ENCODE measurements at regions not wholly inside any gene's neighbourhood (a gene's known extent, or its start where the extent isn't known, plus 50 kb on each side); places are given as distances from the start of the nearest gene placed in this dataset.
"Not testable (repeated sequence)": the region's sequence is repeated elsewhere in the genome, so short reads cannot be mapped to it uniquely, and the experiment has no call there.

DNA sequence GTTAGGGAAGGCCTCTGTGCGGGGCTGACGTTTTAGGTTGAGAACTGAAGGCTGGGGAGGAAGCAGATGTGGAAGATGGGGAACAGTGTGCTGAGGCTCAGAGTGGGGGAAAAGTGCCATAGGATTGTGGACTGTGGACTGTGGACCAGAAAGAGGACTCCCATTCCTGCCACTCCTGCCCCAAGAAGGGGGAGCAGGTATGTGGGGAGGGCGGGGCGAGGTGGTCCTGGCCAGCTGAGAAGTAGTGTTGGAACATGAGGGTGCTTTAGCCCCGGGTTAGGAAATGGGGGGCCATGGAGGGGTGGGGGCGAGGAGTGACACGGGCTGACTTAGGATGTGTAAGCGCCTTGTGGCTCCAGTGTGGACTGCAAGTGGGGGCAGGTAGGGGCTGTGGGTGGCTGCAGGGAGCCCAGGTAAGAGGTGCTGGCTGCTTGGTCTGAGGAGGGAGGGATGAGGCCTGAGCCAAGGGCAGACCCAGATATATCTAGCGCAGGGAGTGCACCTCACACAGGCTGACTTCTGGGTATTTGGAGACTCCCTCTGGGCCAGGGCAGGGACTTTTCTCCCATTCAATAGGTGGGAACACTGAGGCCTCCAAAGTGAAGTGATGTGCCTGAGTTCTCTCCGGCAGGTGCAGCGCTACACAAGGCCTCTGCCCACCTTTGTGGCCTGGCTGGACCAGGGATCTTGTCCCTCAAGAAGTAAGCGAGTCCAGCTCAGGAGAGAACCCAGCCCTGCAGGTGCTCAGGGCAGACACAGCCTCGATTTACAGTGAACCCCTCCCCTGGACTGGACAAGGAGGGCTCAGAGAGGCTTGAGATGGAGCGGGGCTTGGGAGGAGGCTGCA, 76.6 kb upstream of the TOX2 start:
- intact Hi-C loops (cut with micrococcal nuclease): no loop called here

- intact Hi-C loops (cut with micrococcal nuclease): no loop called here
These were observed 77.9 kb upstream of the TOX2 start for GRCh38 chr20:43836790-43837189.

DNA sequence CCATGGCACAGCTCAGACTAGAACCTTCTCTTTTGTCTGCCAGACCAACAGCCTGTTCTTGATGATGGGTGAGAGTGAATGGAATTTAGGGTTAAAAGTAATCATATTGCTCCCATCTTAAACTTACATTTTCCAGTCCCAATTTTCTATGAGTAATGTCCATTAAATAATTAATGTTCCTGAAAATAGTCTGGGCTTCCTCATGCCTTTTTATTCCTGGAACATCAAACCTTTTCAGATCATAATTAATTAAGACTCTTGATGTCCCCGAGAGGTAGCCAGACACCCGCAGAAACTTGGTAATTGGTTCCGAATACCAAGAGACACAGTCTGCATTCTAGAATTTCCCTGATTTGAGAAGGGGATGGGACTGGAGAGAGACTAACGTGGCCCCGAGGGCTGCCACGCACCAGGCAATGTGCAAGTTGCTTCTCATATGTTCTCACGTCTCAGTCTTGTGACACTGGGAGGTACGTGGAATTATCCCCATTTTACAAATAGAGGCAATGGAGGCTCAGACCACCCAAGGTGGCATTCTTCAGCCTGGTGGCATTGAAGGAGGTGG, 78.6 kb upstream of the TOX2 start:
- intact Hi-C loops (cut with micrococcal nuclease): no loop called here

GRCh38 chr20:43833511-43834395, 80.9 kb upstream of the TOX2 start:
- intact Hi-C loops (cut with micrococcal nuclease): no loop called here

DNA sequence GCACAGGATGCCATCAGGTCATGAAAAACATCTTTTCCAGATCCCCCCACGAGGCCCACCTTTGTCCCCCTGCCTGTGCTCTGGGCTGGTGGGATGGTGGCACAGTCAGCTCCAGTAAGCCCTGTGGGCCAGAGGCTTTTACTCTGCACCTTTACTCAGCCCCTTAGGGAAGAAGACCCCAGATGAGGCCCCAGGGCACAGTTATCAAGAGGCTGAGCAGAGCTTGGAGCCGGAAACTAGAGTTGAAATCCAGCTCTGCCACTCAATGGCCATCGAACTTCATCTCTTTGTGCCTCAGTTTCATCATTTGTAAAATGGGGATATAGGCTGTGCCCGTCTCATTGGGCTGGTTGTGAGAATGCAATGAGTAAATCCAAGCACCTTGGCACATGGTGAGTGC, 81.7 kb upstream of the TOX2 start:
- intact Hi-C loops (cut with micrococcal nuclease): no loop called here

- intact Hi-C loops (cut with micrococcal nuclease): no loop called here
These were observed 82.4 kb upstream of the TOX2 start for GRCh38 chr20:43832096-43832816.

DNA sequence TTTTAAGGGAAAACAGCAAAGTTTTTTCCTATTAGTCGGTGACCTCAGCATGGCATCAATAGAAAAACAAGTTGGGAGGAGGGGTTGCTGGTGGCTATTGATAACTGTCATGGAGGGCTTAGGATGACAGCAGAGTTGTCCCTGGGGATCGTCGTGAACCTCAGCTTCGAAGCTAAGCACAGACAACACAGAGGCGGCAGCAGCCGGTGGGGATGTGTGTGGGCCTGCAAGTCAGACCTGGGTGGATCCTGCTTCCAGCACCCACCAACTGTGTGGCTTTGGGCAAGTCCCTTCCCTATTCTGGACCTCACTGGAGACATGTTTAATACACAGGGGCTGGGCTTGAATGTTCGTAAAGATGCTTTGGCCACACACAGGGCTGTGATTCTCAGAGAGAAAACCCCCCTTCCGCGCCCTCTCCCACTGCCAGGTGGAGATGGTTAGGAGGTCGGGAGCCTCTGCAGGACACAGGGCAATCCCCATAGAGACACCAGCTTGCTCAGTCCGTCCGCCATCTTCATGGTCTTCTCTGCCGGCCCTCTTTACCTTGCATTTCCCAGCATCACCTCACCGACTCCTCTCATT, 83.1 kb upstream of the TOX2 start:
- intact Hi-C loops (cut with micrococcal nuclease): no loop called here

DNA sequence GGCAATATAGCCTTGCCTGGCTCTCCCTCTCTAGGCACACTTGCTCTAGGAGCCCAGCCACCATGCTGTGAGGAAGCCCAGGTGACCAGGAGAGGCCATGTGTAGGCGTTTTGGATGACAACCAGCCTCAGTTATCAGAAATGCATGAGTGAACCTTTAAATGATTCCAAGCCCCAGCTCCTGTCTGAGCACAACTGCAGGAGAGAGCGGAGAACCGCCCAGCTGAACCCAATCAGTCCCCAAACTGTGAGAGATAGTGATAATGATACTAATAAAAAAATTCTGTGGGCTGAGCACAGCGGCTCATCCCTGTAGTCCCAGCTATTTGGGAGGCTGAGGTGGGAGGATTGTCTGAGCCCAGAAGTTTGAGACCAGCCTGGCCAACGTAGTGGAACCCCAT, 83.8 kb upstream of the TOX2 start:
- intact Hi-C loops (cut with micrococcal nuclease): no loop called here

GRCh38 chr20:43829951-43830690, 84.5 kb upstream of the TOX2 start:
- intact Hi-C loops (cut with micrococcal nuclease): no loop called here

DNA sequence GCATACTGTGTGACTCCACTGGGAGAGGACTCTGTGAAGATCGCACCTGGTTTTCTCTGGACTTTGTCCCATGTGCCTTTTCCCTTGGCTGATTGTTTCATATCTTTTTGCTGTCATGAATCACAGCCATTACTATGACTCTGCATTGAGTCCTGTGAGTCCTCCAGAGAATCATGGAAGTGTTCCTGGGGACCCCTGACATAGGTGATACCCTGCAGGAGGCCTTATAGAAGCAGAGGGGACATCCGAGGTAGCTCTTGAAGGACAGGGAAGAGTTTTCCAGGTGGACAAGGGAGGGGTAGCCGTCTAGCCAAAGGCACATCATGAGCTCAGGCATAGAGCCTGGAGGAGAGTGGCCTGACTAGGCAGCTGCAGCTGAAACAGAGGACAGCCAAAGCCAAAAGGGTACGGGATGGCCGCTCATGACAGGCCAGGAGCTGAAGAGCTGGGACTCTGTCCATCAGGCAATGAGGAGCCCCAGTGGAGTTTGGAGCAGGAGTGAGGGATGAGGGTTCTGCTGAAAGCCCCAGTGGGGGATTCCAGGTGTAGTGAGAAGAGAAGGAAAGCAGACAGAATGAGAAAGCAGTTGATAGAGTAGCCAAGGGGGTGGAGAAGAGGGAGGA, 86.6 kb upstream of the TOX2 start:
- intact Hi-C loops (cut with micrococcal nuclease): no loop called here

- intact Hi-C loops (cut with micrococcal nuclease): not testable (repeated sequence)
These were observed 87.7 kb upstream of the TOX2 start for GRCh38 chr20:43826943-43827342.

DNA sequence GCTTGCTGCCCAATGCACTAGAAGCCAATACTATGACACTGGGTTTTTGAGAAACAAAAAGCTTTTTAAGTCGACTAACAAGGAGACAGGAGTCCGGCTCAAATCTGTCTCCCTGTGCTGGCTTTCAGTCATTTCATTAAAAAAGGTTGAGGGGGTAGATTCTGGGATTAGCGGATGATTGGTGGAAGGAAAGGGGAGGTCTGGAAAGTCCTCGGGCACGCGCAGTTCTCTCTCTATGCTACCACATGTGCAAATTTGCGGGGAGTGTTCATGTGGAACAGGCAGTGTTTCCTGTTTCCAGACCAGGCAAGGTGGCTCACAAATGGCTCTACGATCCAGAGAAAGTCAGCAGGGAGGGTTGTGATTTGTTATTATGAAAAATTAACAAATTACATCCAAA, 89.1 kb upstream of the TOX2 start:
- intact Hi-C loops (cut with micrococcal nuclease): no loop called here

DNA sequence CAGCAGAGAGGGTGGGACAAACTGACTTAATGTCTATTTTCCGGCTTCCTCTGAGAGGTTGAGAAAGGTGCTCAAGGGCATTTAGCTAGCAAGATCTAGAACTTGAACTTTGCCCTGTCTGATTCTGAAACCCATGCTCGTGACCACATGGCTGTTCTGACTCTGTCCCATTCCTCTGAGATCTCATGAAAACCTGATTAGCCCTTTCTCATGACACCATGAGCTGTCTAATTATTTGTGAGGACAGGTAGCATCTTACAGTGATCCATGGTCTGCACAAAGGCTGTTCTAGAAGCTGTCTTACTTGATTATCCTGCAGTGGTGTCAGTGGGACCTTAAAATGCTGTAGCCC, 89.6 kb upstream of the TOX2 start:
- intact Hi-C loops (cut with micrococcal nuclease): no loop called here

DNA sequence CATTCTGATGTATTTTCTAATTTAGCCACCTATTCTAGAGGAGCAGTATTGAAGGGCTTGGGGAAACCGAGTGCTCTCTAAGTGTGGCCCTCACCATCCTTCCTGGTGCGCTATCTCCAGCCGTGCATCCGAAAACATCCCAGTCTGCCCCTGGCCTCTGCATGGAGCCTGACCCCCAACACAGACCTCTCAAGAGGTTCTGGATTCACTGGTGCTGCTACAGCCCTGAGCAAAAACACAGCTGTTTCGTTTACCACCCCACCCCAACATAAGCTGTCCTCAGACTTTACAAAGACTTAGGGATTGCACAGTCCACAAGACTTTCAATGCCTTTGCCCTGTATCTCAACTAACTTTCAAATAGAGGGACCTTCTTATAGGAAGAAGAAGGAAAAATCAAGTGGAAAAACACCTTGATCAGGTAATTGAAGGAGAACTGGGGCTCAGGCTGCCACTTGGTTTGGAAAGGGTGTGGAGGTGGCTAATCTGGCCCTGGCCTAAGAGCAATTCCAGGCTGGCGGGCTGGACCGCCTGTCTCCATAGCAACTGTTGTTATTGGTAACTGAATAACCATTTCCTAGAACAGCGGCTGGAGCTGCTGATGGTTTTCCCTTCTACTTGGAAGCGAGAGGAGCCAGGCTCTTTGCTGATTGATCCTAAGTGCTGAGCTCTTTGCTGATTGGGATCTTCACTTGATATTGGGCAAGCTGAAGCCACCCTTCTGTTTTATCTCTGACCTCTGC, 90.2 kb upstream of the TOX2 start:
- intact Hi-C loops (cut with micrococcal nuclease): no loop called here

DNA sequence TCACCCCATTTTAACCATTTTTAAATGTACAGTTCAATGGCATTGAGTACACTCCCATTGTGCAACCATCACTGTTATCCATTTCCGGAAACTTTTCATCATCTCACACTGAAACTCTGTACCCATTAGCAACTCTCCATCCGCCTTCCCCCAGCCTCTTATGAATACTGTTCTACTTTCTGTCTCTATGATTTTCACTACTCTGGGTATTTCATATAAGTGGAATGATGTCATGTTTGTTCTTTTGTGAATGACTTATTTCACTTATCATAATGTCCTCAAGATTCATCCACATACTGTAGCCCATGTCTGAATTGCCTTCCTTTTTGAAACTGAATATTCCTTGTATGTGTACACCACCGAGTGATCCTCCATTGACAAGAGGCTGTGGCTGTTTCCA, 92.9 kb upstream of the TOX2 start:
- intact Hi-C loops (cut with micrococcal nuclease): no loop called here

DNA sequence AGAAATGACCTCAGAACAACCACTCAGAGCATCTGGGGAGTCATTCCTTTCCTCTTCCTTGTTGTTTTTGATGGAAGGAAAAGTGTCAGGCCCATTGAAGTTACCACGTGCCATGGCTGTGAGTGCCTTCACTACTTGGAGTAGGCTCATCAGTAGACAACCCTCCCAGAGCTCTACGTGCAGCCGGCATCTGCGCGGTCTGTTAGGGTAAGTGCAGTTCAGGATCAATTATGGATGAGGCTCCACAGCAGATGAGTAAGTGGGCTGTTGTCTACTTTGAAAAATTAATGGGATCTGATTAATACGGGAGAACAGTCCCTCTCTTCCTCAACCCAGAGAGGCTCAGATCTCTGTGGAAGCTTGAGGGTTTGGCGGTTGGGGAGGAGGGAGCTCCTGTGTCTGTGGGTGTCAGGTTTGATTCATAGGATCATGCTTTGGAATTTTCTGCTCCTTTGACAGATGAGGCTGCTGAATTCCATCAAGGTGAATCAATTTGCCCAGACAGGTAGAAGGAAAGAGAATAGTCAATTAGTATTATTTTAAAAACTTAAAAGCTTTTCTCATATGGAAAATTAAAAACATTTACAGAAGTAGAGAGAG, 93.8 kb upstream of the TOX2 start:
- intact Hi-C loops (cut with micrococcal nuclease): no loop called here

GRCh38 chr20:43812216-43812615, 85.4 kb upstream of the GTSF1L start:
- intact Hi-C loops (cut with micrococcal nuclease): no loop called here

DNA sequence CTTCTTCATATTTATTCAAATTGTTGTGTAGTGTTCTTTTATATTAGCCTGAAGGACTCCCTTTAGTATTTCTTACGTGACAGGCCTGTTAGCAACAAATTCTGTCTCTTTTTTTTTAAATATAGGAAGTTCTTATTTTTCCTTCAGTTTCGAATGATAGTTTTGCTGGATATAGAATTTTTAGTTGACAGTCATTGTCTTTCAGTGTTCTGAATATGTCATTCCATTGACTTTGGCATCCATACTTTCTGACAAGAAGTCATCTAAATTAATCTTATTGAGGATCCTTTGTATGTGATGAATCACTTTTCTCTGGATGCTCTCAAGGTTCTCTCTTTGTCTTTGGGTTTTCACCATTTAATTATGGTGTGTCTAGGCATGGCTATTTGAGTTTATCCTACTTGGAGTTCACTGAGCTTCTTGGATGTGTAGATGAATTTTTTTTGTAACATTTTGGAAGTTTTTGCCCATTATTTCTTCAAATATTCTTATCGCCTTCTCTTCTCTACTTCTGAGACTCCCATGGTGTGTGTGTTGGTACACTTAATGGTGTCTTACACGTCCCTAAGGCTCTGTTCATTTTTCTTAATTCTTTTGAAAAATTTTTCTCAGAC, 82.5 kb upstream of the GTSF1L start:
- intact Hi-C loops (cut with micrococcal nuclease): no loop called here

DNA sequence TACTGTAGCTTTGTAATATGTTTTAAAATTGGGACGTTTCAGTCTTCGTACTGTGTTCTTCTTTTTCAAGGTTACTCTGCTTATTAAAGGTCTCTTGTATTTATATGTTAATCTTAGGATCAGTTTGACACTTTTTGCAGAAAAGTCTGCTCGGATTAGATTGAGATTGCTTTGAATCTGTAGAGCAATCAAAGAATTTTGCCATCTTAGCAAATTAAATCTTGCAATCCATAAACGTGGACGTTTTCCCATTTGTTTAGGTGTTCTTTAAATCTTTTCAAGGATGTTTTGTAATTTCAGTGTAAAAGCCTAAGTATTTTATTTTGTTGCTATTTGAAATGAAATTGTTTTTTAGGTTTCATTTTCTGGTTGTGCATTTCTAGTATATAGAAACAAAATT, 78.0 kb upstream of the GTSF1L start:
- intact Hi-C loops (cut with micrococcal nuclease): no loop called here

All from T-helper 2 cell treated with Interferon-gamma antibody and Interleukin-4, amounts not matched to agents 100 ng/mL and 5 ng/mL, for 36 hours (primary cell).